SK-N-SH (cell line): ENCODE measurements at regions not wholly inside any gene's neighbourhood (a gene's known extent, or its start where the extent isn't known, plus 50 kb on each side); places are given as distances from the start of the nearest gene placed in this dataset.

ENCODE experiments used
- CTCF ChIP-seq: fragments of 200-600 bp; sonication (generic); IDR thresholded peaks from 2 replicates; pipeline ENCODE4 v1.6.1; 2017; ENCODE audit warnings: antibody characterized with exemption, mild to moderate bottlenecking, moderate library complexity
- EP300 ChIP-seq, 2 experiments: IDR thresholded peaks; 2 replicates each; pipeline versions ENCODE4 v1.4.0 to v1.6.1; 2012; ENCODE audit warnings: borderline replicate concordance in 1 of 2, low read depth in 1 of 2, low read length in 1 of 2
- EZH2phosphoT487 ChIP-seq: fragments of 200-600 bp; sonication (generic); IDR thresholded peaks from 2 replicates; pipeline ENCODE4 v1.6.1; 2017; ENCODE audit warnings: low read depth, mixed run types, mild to moderate bottlenecking, antibody characterized with exemption, moderate library complexity, borderline replicate concordance
- GABPA ChIP-seq: IDR thresholded peaks from 2 replicates; pipeline ENCODE4 v1.4.0; 2012; ENCODE audit warnings: low read depth, mild to moderate bottlenecking
- MAX ChIP-seq: IDR thresholded peaks from 2 replicates; pipeline ENCODE4 v1.4.0; 2012; ENCODE audit warnings: low read depth
- POLR2AphosphoS5 ChIP-seq: IDR thresholded peaks from 2 replicates; pipeline ENCODE4 v1.6.1; 2012; ENCODE audit warnings: low read depth, low read length
- RCOR1 ChIP-seq: fragments of 150-350 bp; IDR thresholded peaks from 2 replicates; pipeline ENCODE4 v1.6.1; 2017; ENCODE audit warnings: antibody characterized with exemption, low read length
- SIN3A ChIP-seq: IDR thresholded peaks from 2 replicates; pipeline ENCODE4 v1.6.1; 2012; ENCODE audit warnings: low read depth, mild to moderate bottlenecking, low read length, moderate library complexity, borderline replicate concordance
- SMC3 ChIP-seq: IDR thresholded peaks from 2 replicates; pipeline ENCODE4 v1.6.1; 2012; ENCODE audit warnings: low read depth, low read length, improper control_type of control experiment
- TAF1 ChIP-seq: IDR thresholded peaks from 2 replicates; pipeline ENCODE4 v1.6.1; 2012; ENCODE audit warnings: low read depth, mild to moderate bottlenecking, low read length, moderate library complexity, borderline replicate concordance
- YY1 ChIP-seq: IDR thresholded peaks from 2 replicates; pipeline ENCODE4 v1.4.0; 2012; ENCODE audit warnings: low read depth, mild to moderate bottlenecking
- ZBTB33 ChIP-seq: IDR thresholded peaks from 2 replicates; pipeline ENCODE4 v1.4.0; 2012; ENCODE audit warnings: low read depth, borderline replicate concordance

- TF ChIP-seq CTCF: no peak
- TF ChIP-seq EZH2phosphoT487: no peak
- no peak for TF ChIP-seq POLR2AphosphoS5
- TF ChIP-seq ZBTB33: no peak
- no peak for TF ChIP-seq EP300 (IDR thresholded peaks at IDR 0.05; ENCODE audit: borderline replicate concordance in 1 of 2, low read depth in 1 of 2, low read length in 1 of 2)
- TF ChIP-seq YY1: no peak
- TF ChIP-seq RCOR1: no peak
- TF ChIP-seq SIN3A: no peak
- no peak for TF ChIP-seq SMC3
- TF ChIP-seq MAX: no peak
- TF ChIP-seq TAF1: no peak
- no peak for TF ChIP-seq GABPA
Observed at GRCh38 chr6:159443417-159443920, 249.6 kb downstream of the SOD2 start.
